Astrocyte (in vitro differentiated cells and primary cell): ENCODE measurements at regions not wholly inside any gene's neighbourhood (a gene's known extent, or its start where the extent isn't known, plus 50 kb on each side); places are given as distances from the start of the nearest gene placed in this dataset.

ENCODE experiments used
- EZH2 ChIP-seq: IDR thresholded peaks from 2 replicates; pipeline ENCODE4 v1.6.1; 2012; ENCODE audit warnings: mild to moderate bottlenecking, low read length, inconsistent platforms; ENCODE audit not compliant: insufficient read depth
- TF ChIP-seq, protein P1 (sequence below): IDR thresholded peaks from 2 replicates; pipeline ENCODE4 v1.5.1; 2011; ENCODE audit warnings: low read depth, mild to moderate bottlenecking, inconsistent platforms, low read length, moderate library complexity; ENCODE audit not compliant: insufficient read depth

- TF ChIP-seq, protein P1, sequence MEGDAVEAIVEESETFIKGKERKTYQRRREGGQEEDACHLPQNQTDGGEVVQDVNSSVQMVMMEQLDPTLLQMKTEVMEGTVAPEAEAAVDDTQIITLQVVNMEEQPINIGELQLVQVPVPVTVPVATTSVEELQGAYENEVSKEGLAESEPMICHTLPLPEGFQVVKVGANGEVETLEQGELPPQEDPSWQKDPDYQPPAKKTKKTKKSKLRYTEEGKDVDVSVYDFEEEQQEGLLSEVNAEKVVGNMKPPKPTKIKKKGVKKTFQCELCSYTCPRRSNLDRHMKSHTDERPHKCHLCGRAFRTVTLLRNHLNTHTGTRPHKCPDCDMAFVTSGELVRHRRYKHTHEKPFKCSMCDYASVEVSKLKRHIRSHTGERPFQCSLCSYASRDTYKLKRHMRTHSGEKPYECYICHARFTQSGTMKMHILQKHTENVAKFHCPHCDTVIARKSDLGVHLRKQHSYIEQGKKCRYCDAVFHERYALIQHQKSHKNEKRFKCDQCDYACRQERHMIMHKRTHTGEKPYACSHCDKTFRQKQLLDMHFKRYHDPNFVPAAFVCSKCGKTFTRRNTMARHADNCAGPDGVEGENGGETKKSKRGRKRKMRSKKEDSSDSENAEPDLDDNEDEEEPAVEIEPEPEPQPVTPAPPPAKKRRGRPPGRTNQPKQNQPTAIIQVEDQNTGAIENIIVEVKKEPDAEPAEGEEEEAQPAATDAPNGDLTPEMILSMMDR, result no peak
- no peak for TF ChIP-seq EZH2
These were observed 270.0 kb upstream of the SOX9 start for GRCh38 chr17:71850812-71851211.
